ENCODE measurements at regions not wholly inside any gene's neighbourhood (a gene's known extent, or its start where the extent isn't known, plus 50 kb on each side); places are given as distances from the start of the nearest gene placed in this dataset.

DNA sequence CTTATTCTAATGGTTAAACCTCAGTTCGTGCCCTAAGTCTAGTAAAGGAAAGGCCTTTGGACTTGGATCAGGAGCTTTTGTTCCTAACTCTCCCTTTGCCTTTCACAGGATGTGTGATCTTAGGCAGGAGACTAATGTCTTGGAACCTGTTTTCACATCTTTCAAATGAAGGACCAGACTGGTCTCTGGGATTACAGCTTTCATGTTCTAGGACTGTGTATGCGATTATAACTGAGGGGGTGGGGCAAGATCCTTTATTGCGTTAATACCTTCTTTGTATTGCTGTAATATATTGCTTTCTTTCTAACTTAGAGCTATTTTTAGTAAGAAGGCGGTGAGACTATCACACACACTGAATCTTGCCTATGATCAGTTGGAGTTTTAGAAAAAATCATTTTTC is 368.1 kb downstream of the RPRM start:
- TF ChIP-seq EZH2 (IDR thresholded peaks at IDR 0.05; ENCODE audit: low read length, missing control alignments): no peak
- TF ChIP-seq, protein P1, sequence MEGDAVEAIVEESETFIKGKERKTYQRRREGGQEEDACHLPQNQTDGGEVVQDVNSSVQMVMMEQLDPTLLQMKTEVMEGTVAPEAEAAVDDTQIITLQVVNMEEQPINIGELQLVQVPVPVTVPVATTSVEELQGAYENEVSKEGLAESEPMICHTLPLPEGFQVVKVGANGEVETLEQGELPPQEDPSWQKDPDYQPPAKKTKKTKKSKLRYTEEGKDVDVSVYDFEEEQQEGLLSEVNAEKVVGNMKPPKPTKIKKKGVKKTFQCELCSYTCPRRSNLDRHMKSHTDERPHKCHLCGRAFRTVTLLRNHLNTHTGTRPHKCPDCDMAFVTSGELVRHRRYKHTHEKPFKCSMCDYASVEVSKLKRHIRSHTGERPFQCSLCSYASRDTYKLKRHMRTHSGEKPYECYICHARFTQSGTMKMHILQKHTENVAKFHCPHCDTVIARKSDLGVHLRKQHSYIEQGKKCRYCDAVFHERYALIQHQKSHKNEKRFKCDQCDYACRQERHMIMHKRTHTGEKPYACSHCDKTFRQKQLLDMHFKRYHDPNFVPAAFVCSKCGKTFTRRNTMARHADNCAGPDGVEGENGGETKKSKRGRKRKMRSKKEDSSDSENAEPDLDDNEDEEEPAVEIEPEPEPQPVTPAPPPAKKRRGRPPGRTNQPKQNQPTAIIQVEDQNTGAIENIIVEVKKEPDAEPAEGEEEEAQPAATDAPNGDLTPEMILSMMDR (conservative IDR thresholded peaks at IDR 0.05 in 1 of 2, IDR thresholded peaks at IDR 0.05 in 1 of 2; ENCODE audit: low read depth in 1 of 2, low read length in 2 of 2): no peak

Data from fibroblast of lung (primary cell).